Liver (tissue), 8 donors: ENCODE measurements at regions not wholly inside any gene's neighbourhood (a gene's known extent, or its start where the extent isn't known, plus 50 kb on each side); places are given as distances from the start of the nearest gene placed in this dataset.

Experiments used
- DNase-seq: peaks from one replicate; pipeline ENCODE4 v3.0.0-alpha.2; 2017; ENCODE audit warnings: low spot score
- H3K27ac ChIP-seq, 2 donors: one replicate each; pipeline ENCODE4 v1.7.0; 2013; ENCODE audit warnings: inconsistent platforms in 2 of 2, low read length in 2 of 2, control low read depth in 1 of 2, low read depth in 1 of 2, mild to moderate bottlenecking in 1 of 2
- H3K27me3 ChIP-seq, 4 donors: one replicate each; pipeline versions ENCODE4 v1.6.1 to v1.7.0; 2013; ENCODE audit warnings: low read length in 3 of 4, inconsistent platforms in 1 of 4, mild to moderate bottlenecking in 1 of 4, moderate library complexity in 1 of 4; ENCODE audit not compliant: control insufficient read depth in 4 of 4, insufficient read depth in 4 of 4
- H3K36me3 ChIP-seq, 4 donors: one replicate each; pipeline versions ENCODE4 v1.6.1 to v1.7.0; 2013; ENCODE audit warnings: low read length in 3 of 4, mild to moderate bottlenecking in 3 of 4, low read depth in 1 of 4, moderate library complexity in 1 of 4; ENCODE audit not compliant: control insufficient read depth in 4 of 4, insufficient read depth in 3 of 4
- H3K4me1 ChIP-seq, 4 donors: one replicate each; pipeline versions ENCODE4 v1.6.1 to v1.7.0; 2013; ENCODE audit warnings: low read length in 3 of 4, mild to moderate bottlenecking in 3 of 4, moderate library complexity in 1 of 4; ENCODE audit not compliant: control insufficient read depth in 4 of 4, insufficient read depth in 4 of 4
- H3K4me3 ChIP-seq, 3 donors: one replicate each; pipeline versions ENCODE4 v1.6.1 to v1.7.0; 2013; ENCODE audit warnings: low read length in 3 of 3, control low read depth in 1 of 3, low read depth in 1 of 3, mild to moderate bottlenecking in 1 of 3
- H3K9ac ChIP-seq, 2 donors: one replicate each; pipeline ENCODE4 v1.7.0; 2013; ENCODE audit warnings: low read length in 2 of 2, mild to moderate bottlenecking in 2 of 2, moderate library complexity in 2 of 2, control low read depth in 1 of 2, low read depth in 1 of 2
- H3K9me3 ChIP-seq, 4 donors: one replicate each; pipeline versions ENCODE4 v1.6.1 to v1.7.0; 2013; ENCODE audit warnings: low read length in 3 of 4; ENCODE audit not compliant: control insufficient read depth in 4 of 4
- EGR1 ChIP-seq, 2 donors: IDR thresholded peaks; 2 replicates each; pipeline ENCODE4 v1.6.1; 2016 to 2018; ENCODE audit warnings: antibody characterized with exemption in 2 of 2, low read depth in 2 of 2
- FOXA1 ChIP-seq: IDR thresholded peaks from 2 replicates; pipeline ENCODE4 v1.6.1; 2016; ENCODE audit warnings: antibody characterized with exemption
- FOXA2 ChIP-seq: IDR thresholded peaks from 2 replicates; pipeline ENCODE4 v1.6.1; 2016; ENCODE audit warnings: antibody characterized with exemption
- GABPA ChIP-seq, 2 donors: IDR thresholded peaks in 1 of 2; conservative IDR thresholded peaks in 1 of 2; 2 replicates each; pipeline ENCODE4 v1.6.1; 2016; ENCODE audit warnings: antibody characterized with exemption in 2 of 2, mild to moderate bottlenecking in 1 of 2, moderate library complexity in 1 of 2
- HNF4A ChIP-seq, 2 donors: conservative IDR thresholded peaks; 2 replicates each; pipeline ENCODE4 v1.6.1; 2016; ENCODE audit warnings: antibody characterized with exemption in 2 of 2, mild to moderate bottlenecking in 2 of 2
- HNF4G ChIP-seq: IDR thresholded peaks from 2 replicates; pipeline ENCODE4 v1.6.1; 2016; ENCODE audit warnings: antibody characterized with exemption
- JUND ChIP-seq, 2 donors: IDR thresholded peaks; 2 replicates each; pipeline ENCODE4 v1.6.1; 2016; ENCODE audit warnings: antibody characterized with exemption in 2 of 2
- NR2F2 ChIP-seq: IDR thresholded peaks from 2 replicates; pipeline ENCODE4 v1.6.1; 2016; ENCODE audit warnings: antibody characterized with exemption
- RAD21 ChIP-seq, 2 donors: IDR thresholded peaks; 2 replicates each; pipeline ENCODE4 v1.6.1; 2016; ENCODE audit warnings: antibody characterized with exemption in 2 of 2, mild to moderate bottlenecking in 2 of 2
- RXRA ChIP-seq, 2 donors: IDR thresholded peaks; 2 replicates each; pipeline ENCODE4 v1.6.1; 2017 to 2018; ENCODE audit warnings: antibody characterized with exemption in 2 of 2, mild to moderate bottlenecking in 1 of 2
- SP1 ChIP-seq: IDR thresholded peaks from 2 replicates; pipeline ENCODE4 v1.6.1; 2018; ENCODE audit warnings: antibody characterized with exemption, mild to moderate bottlenecking
- TAF1 ChIP-seq: conservative IDR thresholded peaks from 2 replicates; pipeline ENCODE4 v1.6.1; 2016; ENCODE audit warnings: antibody characterized with exemption, mild to moderate bottlenecking
- YY1 ChIP-seq: IDR thresholded peaks from 2 replicates; pipeline ENCODE4 v1.6.1; 2016; ENCODE audit warnings: antibody characterized with exemption, mild to moderate bottlenecking
- WGBS: extraction: QIAGEN DNeasy Blood & Tissue Kit; methylation state at CpG from one replicate; pipeline ENCODE4 v1.1.7; 2013; 5-methylcytosine and 5-hydroxymethylcytosine counted together
- TF ChIP-seq, protein P1 (sequence below): IDR thresholded peaks from 2 replicates; pipeline ENCODE4 v1.6.1; 2016; ENCODE audit warnings: antibody characterized with exemption
- TF ChIP-seq, protein P2 (sequence below): IDR thresholded peaks from 2 replicates; pipeline ENCODE4 v1.6.1; 2016; ENCODE audit warnings: antibody characterized with exemption
- TF ChIP-seq, protein P3 (sequence below): IDR thresholded peaks from 2 replicates; pipeline ENCODE4 v1.6.1; 2016; ENCODE audit warnings: antibody characterized with exemption, mild to moderate bottlenecking
- TF ChIP-seq, protein P4 (sequence below): IDR thresholded peaks from 2 replicates; pipeline ENCODE4 v1.6.1; 2016; ENCODE audit warnings: antibody characterized with exemption
- TF ChIP-seq, protein P5 (sequence below): fragments of 150-350 bp; IDR thresholded peaks from 2 replicates; pipeline ENCODE4 v1.5.1; 2017; ENCODE audit warnings: improper control_type of control experiment, low read depth, low read length; ENCODE audit not compliant: missing input control
- donor health status: healthy.
- donor health status: healthy.
- donor health status: healthy.
- donor health status: healthy.
- donor health status: healthy.

DNA sequence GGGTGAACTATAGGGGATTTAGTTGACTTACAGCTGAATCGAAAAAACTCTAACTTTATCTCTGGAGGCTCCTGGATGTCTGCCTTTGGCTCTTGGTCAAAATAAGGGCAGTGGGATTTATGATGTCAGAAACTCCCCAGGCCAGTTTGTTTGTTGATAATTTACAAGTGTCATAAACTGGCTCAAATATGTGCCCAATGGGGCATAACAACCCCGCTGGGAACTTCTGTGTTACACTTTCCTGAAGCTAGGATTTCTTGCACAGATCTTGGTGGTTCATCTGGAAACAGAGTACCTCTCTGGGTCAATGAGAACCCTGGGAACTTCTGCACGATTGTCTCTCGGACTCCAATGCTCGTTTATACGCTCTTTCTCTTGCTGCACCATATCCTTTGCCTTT is 58.7 kb upstream of the MUCL1 start (continued):
- TF ChIP-seq YY1 (no peak), EGR1 (IDR thresholded peaks at IDR 0.05; ENCODE audit: low read depth in 2 of 2) (no peak), GABPA (IDR thresholded peaks at IDR 0.05 in 1 of 2, conservative IDR thresholded peaks at IDR 0.05 in 1 of 2) (no peak), RAD21 (IDR thresholded peaks at IDR 0.05) (no peak), SP1 (no peak), HNF4G (no peak)
- TF ChIP-seq, protein P1, sequence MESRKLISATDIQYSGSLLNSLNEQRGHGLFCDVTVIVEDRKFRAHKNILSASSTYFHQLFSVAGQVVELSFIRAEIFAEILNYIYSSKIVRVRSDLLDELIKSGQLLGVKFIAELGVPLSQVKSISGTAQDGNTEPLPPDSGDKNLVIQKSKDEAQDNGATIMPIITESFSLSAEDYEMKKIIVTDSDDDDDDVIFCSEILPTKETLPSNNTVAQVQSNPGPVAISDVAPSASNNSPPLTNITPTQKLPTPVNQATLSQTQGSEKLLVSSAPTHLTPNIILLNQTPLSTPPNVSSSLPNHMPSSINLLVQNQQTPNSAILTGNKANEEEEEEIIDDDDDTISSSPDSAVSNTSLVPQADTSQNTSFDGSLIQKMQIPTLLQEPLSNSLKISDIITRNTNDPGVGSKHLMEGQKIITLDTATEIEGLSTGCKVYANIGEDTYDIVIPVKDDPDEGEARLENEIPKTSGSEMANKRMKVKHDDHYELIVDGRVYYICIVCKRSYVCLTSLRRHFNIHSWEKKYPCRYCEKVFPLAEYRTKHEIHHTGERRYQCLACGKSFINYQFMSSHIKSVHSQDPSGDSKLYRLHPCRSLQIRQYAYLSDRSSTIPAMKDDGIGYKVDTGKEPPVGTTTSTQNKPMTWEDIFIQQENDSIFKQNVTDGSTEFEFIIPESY = no peak
- TF ChIP-seq, protein P2, sequence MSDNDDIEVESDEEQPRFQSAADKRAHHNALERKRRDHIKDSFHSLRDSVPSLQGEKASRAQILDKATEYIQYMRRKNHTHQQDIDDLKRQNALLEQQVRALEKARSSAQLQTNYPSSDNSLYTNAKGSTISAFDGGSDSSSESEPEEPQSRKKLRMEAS = no peak

DNA sequence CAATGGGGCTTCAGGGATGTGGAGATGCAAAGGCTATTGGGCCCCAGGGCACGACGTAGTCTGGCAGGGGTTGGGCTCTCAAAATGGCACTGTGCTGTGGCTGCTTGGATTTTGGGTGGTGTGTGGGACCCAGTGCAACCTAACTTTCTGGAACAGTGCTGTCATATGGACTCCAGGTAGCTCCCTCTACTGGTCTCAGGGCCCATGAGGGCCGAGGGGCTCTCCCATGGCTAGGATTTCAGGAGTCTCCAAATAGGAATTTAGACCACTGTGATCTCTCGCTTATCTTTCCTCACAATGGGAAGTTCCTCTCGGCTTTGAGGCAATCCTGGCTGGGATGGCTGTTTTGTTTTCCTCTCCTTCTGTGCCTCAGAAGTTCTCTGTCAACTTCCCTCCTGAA is 68.2 kb upstream of the MUCL1 start:
- WGBS = 64% methylated on average over 5 of the region's 5 CpGs
- no peak for DNase-seq
- no peaks in the 10 kb centered on the region for H3K36me3 ChIP-seq
- no peak overlapping the region for H3K27ac ChIP-seq
- no peak overlapping the region for H3K4me3 ChIP-seq
- H3K9me3 ChIP-seq = peaks cover 0 to 7% (median 1%) of the 10 kb centered on the region in 4 donors
- H3K9ac ChIP-seq = no peak overlapping the region
- H3K27me3 ChIP-seq = peaks cover 0 to 3% (median 0%) of the 10 kb centered on the region in 4 donors
- TF ChIP-seq TAF1 = no peak
- TF ChIP-seq RAD21 (IDR thresholded peaks at IDR 0.05) = no peak
- no peak for TF ChIP-seq GABPA (IDR thresholded peaks at IDR 0.05 in 1 of 2, conservative IDR thresholded peaks at IDR 0.05 in 1 of 2)
- TF ChIP-seq, protein P3, sequence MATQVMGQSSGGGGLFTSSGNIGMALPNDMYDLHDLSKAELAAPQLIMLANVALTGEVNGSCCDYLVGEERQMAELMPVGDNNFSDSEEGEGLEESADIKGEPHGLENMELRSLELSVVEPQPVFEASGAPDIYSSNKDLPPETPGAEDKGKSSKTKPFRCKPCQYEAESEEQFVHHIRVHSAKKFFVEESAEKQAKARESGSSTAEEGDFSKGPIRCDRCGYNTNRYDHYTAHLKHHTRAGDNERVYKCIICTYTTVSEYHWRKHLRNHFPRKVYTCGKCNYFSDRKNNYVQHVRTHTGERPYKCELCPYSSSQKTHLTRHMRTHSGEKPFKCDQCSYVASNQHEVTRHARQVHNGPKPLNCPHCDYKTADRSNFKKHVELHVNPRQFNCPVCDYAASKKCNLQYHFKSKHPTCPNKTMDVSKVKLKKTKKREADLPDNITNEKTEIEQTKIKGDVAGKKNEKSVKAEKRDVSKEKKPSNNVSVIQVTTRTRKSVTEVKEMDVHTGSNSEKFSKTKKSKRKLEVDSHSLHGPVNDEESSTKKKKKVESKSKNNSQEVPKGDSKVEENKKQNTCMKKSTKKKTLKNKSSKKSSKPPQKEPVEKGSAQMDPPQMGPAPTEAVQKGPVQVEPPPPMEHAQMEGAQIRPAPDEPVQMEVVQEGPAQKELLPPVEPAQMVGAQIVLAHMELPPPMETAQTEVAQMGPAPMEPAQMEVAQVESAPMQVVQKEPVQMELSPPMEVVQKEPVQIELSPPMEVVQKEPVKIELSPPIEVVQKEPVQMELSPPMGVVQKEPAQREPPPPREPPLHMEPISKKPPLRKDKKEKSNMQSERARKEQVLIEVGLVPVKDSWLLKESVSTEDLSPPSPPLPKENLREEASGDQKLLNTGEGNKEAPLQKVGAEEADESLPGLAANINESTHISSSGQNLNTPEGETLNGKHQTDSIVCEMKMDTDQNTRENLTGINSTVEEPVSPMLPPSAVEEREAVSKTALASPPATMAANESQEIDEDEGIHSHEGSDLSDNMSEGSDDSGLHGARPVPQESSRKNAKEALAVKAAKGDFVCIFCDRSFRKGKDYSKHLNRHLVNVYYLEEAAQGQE = no peak
- TF ChIP-seq FOXA2 = no peak
- TF ChIP-seq RXRA (IDR thresholded peaks at IDR 0.05) = no peak
- no peak for TF ChIP-seq NR2F2
- no peak for TF ChIP-seq HNF4G
- no peak for TF ChIP-seq HNF4A (conservative IDR thresholded peaks at IDR 0.05)
- TF ChIP-seq, protein P2 = no peak
- TF ChIP-seq, protein P4, sequence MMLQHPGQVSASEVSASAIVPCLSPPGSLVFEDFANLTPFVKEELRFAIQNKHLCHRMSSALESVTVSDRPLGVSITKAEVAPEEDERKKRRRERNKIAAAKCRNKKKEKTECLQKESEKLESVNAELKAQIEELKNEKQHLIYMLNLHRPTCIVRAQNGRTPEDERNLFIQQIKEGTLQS = no peak
- no peak for TF ChIP-seq EGR1 (IDR thresholded peaks at IDR 0.05; ENCODE audit: low read depth in 2 of 2)
- TF ChIP-seq JUND (IDR thresholded peaks at IDR 0.05) = no peak
- no peak for TF ChIP-seq FOXA1
- no peak for TF ChIP-seq YY1
- no peak for TF ChIP-seq SP1
- TF ChIP-seq, protein P5, sequence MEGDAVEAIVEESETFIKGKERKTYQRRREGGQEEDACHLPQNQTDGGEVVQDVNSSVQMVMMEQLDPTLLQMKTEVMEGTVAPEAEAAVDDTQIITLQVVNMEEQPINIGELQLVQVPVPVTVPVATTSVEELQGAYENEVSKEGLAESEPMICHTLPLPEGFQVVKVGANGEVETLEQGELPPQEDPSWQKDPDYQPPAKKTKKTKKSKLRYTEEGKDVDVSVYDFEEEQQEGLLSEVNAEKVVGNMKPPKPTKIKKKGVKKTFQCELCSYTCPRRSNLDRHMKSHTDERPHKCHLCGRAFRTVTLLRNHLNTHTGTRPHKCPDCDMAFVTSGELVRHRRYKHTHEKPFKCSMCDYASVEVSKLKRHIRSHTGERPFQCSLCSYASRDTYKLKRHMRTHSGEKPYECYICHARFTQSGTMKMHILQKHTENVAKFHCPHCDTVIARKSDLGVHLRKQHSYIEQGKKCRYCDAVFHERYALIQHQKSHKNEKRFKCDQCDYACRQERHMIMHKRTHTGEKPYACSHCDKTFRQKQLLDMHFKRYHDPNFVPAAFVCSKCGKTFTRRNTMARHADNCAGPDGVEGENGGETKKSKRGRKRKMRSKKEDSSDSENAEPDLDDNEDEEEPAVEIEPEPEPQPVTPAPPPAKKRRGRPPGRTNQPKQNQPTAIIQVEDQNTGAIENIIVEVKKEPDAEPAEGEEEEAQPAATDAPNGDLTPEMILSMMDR = no peak
- TF ChIP-seq, protein P1 = no peak
- H3K4me1 ChIP-seq = no peaks in the 10 kb centered on the region
